RWPE2 (cell line): ENCODE measurements at regions not wholly inside any gene's neighbourhood (a gene's known extent, or its start where the extent isn't known, plus 50 kb on each side); places are given as distances from the start of the nearest gene placed in this dataset.

ENCODE experiments used
- ATAC-seq: fragments of 200-7000 bp; cut with Tn5 transposase; 3 replicates; pipeline ENCODE4 v1.9.1; 2021; ENCODE audit warnings: low read depth
- DNase-seq: peaks from one replicate; pipeline ENCODE4 v3.0.0-alpha.2; 2020; ENCODE audit warnings: low spot score
- H3K27ac ChIP-seq: fragments of 450-650 bp; 2 replicates; pipeline ENCODE4 v1.5.1; 2017; ENCODE audit warnings: mild to moderate bottlenecking; ENCODE audit not compliant: poor library complexity, severe bottlenecking
- H3K27me3 ChIP-seq: fragments of 250-450 bp; sonication (Bioruptor Pico); 2 replicates; pipeline ENCODE4 v1.5.1; 2021; ENCODE audit warnings: mild to moderate bottlenecking, moderate library complexity; ENCODE audit not compliant: insufficient read depth, poor library complexity, severe bottlenecking
- H3K36me3 ChIP-seq: fragments of 250-450 bp; sonication (Bioruptor Pico); 2 replicates; pipeline ENCODE4 v1.5.1; 2020; ENCODE audit warnings: low read depth, mild to moderate bottlenecking, moderate library complexity
- H3K4me1 ChIP-seq: fragments of 250-450 bp; sonication (Bioruptor Pico); 2 replicates; pipeline ENCODE4 v1.5.1; 2021; ENCODE audit warnings: mild to moderate bottlenecking, moderate library complexity; ENCODE audit not compliant: insufficient read depth, poor library complexity, severe bottlenecking
- H3K4me3 ChIP-seq: fragments of 250-450 bp; sonication (Bioruptor Pico); 2 replicates; pipeline ENCODE4 v1.5.1; 2021; ENCODE audit warnings: mild to moderate bottlenecking, moderate library complexity; ENCODE audit not compliant: severe bottlenecking
- H3K9me3 ChIP-seq: fragments of 250-450 bp; sonication (Bioruptor Pico); 2 replicates; pipeline ENCODE4 v1.5.1; 2021; ENCODE audit warnings: mild to moderate bottlenecking, moderate library complexity; ENCODE audit not compliant: severe bottlenecking
- TF ChIP-seq, protein P1 (sequence below): fragments of 450-650 bp; IDR thresholded peaks from one replicate; pipeline ENCODE4 v1.5.1; 2017; ENCODE audit warnings: mild to moderate bottlenecking, moderate library complexity; ENCODE audit not compliant: poor library complexity, severe bottlenecking

DNA sequence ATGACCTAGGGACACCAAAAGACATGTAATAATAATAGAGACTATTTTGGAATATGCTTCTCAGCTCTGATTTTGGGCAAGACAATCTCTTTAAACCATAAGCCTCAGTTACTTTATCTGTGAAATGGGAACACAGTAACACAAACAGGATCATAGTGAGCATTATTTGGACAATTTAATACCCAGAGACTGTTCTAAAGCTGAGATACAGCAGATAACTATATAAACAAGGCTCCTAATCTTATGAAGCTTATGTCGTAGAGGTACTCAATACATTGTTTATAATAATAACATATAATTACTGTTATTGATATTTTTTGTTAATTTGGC lies 250.8 kb downstream of the SEC61B start:
- H3K4me3 ChIP-seq = no peak overlapping the region
- no peaks in the 10 kb centered on the region for H3K27me3 ChIP-seq
- H3K36me3 ChIP-seq = no peaks in the 10 kb centered on the region
- H3K27ac ChIP-seq = no peak overlapping the region
- H3K9me3 ChIP-seq = no peaks in the 10 kb centered on the region
- DNase-seq (no peak), ATAC-seq (no peak)
- TF ChIP-seq, protein P1, sequence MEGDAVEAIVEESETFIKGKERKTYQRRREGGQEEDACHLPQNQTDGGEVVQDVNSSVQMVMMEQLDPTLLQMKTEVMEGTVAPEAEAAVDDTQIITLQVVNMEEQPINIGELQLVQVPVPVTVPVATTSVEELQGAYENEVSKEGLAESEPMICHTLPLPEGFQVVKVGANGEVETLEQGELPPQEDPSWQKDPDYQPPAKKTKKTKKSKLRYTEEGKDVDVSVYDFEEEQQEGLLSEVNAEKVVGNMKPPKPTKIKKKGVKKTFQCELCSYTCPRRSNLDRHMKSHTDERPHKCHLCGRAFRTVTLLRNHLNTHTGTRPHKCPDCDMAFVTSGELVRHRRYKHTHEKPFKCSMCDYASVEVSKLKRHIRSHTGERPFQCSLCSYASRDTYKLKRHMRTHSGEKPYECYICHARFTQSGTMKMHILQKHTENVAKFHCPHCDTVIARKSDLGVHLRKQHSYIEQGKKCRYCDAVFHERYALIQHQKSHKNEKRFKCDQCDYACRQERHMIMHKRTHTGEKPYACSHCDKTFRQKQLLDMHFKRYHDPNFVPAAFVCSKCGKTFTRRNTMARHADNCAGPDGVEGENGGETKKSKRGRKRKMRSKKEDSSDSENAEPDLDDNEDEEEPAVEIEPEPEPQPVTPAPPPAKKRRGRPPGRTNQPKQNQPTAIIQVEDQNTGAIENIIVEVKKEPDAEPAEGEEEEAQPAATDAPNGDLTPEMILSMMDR = no peak
- no peaks in the 10 kb centered on the region for H3K4me1 ChIP-seq

DNA sequence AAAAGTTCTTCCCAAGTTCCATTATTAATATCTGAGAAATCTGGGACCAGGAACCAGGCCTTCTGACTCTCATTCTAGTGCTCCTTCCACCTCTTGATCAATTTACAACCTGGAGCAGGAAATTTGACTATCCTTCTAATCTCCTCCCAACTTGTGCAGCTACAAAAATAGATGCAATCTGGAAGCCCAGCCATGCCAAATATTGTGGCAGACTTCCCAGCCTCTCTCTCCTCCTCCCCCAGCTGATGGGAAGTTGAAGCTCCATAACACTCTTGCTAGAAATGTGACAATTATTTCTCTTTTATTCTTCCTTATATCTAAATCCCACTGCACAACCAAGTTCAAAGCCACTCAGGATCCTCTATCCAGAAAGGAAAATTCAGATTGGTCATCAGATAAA lies 252.1 kb downstream of the SEC61B start:
- H3K4me1 ChIP-seq = no peaks in the 10 kb centered on the region
- DNase-seq = no peak
- ATAC-seq = no peak

DNA sequence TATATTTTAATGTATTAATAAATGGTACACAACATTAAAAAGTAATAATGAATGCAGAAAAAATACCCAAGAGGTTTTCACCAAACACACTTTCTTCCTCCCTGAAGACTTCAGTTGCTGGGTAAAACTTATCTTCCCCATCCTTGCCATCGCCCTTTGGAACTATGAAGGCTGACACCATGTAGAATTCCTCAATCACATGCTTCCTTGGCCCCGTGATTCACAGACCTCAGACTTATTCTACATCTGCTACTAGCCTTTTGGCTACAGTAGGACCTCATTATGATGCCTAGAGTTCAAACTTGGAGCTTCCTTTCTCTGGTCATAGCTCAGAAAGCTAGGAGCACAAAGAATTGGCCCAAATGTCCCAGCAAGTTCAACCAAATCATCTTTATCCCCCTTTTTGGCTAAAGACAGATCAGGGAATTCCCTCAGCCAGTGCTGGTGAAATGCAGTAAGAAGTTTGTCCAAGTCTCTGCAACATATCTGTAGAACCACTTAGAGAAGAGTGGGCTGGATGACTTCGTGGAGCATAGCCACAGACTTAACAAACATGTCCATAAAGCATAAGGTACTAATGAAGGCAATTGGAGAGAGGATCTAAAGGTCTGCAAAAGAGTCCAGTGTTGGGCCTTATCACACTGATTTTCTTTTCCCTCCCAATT lies 253.5 kb downstream of the SEC61B start:
- Histone ChIP-seq H3K27ac (no peak overlapping the region), H3K27me3 (no peaks in the 10 kb centered on the region), H3K36me3 (no peaks in the 10 kb centered on the region), H3K4me3 (no peak overlapping the region), H3K4me1 (no peaks in the 10 kb centered on the region), H3K9me3 (no peaks in the 10 kb centered on the region)
- ATAC-seq = no peak
- DNase-seq = no peak
- TF ChIP-seq, protein P1 = no peak

More for the DNA sequence above, 252.1 kb downstream of the SEC61B start:
- no peaks in the 10 kb centered on the region for H3K36me3 ChIP-seq
- TF ChIP-seq, protein P1 = no peak
- H3K27me3 ChIP-seq = no peaks in the 10 kb centered on the region
- no peak overlapping the region for H3K4me3 ChIP-seq
- H3K9me3 ChIP-seq = no peaks in the 10 kb centered on the region
- H3K27ac ChIP-seq = no peak overlapping the region

DNA sequence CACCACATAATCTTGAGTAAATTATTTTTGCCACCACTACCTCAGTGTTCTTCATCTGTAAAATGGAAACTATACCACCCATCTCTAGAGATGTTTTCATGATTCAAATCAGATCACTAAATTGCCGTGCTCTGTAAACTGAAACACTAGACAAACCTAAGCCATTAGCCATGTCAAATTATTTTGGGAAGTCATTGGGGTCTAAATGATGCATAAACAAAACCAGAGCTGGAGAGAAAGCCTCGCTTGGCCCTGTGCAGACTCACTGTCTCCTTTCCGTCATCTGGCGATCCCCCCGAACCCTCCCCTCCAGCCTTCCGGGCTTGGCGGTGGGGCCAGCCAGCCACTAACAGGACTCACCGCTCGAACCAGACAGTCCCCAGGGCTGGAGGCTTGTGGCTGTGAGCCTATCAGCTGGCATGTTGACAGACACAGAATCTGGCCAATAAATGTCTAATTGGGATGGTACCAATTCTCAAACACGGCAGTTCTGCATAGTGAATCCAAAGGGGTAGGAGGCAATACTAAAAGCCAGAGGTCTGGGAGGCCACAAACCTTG lies 256.5 kb downstream of the SEC61B start:
- H3K4me1 ChIP-seq = no peaks in the 10 kb centered on the region
- no peak overlapping the region for H3K27ac ChIP-seq
- H3K36me3 ChIP-seq = no peaks in the 10 kb centered on the region
- TF ChIP-seq, protein P1 = no peak
- H3K27me3 ChIP-seq = no peaks in the 10 kb centered on the region
- ATAC-seq (no peak), DNase-seq (no peak)
- no peaks in the 10 kb centered on the region for H3K9me3 ChIP-seq
- no peak overlapping the region for H3K4me3 ChIP-seq

DNA sequence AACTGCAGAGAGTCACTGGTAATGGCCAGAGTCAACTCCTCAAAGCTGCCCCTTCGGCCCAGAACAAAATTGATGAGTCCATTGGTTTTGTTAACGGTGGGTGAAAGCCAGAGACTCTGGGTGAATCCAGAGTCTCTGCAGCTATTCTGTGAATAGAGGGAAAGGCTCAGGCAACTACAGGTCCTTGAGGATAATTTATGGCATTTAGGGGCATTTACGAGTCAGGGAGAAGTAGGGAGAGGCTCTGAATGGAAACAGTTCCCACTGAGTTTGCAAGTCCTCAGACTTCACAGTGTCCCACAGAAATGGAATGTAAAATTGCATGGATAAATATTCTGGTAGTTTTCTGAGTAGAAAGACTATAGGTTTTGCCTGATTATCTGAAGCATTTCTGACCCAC lies 257.8 kb downstream of the SEC61B start:
- no peaks in the 10 kb centered on the region for H3K27me3 ChIP-seq
- H3K27ac ChIP-seq = no peak overlapping the region
- TF ChIP-seq, protein P1 = no peak
- no peak for ATAC-seq
- H3K4me3 ChIP-seq = no peak overlapping the region
- no peaks in the 10 kb centered on the region for H3K9me3 ChIP-seq
- no peaks in the 10 kb centered on the region for H3K4me1 ChIP-seq
- DNase-seq = no peak
- no peaks in the 10 kb centered on the region for H3K36me3 ChIP-seq
